ENCODE measurements at regions not wholly inside any gene's neighbourhood (a gene's known extent, or its start where the extent isn't known, plus 50 kb on each side); places are given as distances from the start of the nearest gene placed in this dataset.

DNA sequence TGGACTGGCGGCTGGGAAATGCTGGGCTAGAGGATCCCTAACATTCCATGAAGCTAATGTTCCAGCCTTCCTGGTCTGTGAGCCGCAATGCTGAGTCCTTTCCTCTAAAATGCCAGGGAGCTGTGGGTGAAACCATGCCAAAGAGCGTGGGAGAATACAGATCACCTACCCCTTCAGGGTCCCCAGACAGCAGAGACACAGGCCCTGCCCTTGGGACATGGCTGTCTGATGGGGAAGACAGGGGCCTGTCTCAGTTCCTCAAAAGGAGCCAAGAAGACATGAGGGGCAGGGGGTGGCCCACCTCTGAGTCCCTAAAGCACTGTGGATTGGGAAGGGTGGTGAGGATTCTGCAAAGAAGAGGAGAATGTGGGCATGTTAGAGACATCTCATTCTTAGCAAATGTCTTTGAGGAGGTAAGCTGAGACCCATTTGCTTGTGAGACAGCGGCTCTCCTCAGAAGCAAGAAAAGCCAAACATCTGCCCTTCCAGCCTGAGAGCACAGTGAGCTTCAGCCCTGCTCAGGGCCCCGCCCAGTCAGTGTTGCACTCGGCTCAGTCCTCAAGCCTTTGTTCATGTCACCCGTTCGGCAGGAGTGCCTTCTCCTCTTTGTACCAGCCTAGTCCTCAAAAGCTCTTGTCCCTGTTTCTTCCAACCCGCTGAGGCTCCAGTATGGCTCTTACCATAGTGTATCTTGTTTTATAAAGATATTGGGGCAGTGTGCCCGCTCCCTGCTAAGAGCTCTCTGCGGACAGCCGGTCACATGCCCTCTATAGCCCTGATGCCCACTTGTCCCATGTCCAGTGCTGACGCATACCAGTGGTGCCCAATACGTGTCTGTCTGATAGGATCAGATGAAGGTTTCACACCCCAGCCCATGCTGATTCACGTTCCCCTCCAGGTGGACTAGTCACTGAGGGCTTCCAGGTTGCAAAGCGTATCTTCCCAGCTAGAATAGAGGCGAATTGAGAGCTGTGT, 286.2 kb downstream of the CYP26B1 start:
- Histone ChIP-seq H3K36me3 (ENCODE audit: insufficient read depth, low read length) (no peaks in the 10 kb centered on the region), H3K79me2 (ENCODE audit: control insufficient read depth, insufficient read depth, low read length, unreplicated experiment) (no peaks in the 10 kb centered on the region), H3K4me3 (ENCODE audit: low read depth, low read length) (no peak overlapping the region)

DNA sequence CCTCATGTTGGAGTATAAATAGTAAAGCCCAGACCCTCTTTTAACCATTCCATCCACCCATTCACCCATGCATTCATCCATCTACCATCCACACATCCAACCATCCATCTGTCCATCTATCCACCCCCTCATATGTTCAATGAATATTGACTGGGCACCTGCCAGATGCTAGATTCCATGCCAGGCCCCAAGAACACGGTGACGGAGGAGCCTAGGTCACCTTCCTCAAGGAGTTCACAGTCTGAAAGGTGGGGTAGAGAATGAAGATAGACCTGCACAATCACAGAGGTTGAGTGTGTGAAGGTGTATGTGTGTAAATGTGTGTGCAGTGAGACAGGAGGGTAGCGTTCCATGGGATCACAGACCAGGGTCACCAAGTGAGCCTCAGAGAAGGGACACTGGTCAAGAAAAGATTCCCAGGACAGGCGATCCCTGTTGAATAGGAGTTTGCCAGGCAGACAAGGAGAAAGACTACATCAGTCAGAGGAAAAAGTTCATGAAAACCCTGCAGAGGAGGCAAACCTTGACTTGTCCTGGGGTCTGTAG, 287.2 kb downstream of the CYP26B1 start:
- Histone ChIP-seq H3K4me1 (ENCODE audit: control insufficient read depth, insufficient read depth, low read length, unreplicated experiment) (no peaks in the 10 kb centered on the region), H3K27ac (ENCODE audit: low read depth, low read length) (no peak overlapping the region), H3K27me3 (ENCODE audit: insufficient read depth, low read length) (peaks cover 64% of the 10 kb centered on the region), H3K79me2 (ENCODE audit: control insufficient read depth, insufficient read depth, low read length, unreplicated experiment) (no peaks in the 10 kb centered on the region), H3K36me3 (ENCODE audit: insufficient read depth, low read length) (no peaks in the 10 kb centered on the region), H3K4me3 (ENCODE audit: low read depth, low read length) (no peak overlapping the region), H2AFZ (ENCODE audit: low read length, unreplicated experiment) (no peak overlapping the region)

More for the DNA sequence above, 286.2 kb downstream of the CYP26B1 start:
- no peaks in the 10 kb centered on the region for H3K4me1 ChIP-seq (ENCODE audit: control insufficient read depth, insufficient read depth, low read length, unreplicated experiment)
- H3K27me3 ChIP-seq (ENCODE audit: insufficient read depth, low read length), result peaks cover 59% of the 10 kb centered on the region
- no peak overlapping the region for H3K27ac ChIP-seq (ENCODE audit: low read depth, low read length)
- no peak overlapping the region for H2AFZ ChIP-seq (ENCODE audit: low read length, unreplicated experiment)

DNA sequence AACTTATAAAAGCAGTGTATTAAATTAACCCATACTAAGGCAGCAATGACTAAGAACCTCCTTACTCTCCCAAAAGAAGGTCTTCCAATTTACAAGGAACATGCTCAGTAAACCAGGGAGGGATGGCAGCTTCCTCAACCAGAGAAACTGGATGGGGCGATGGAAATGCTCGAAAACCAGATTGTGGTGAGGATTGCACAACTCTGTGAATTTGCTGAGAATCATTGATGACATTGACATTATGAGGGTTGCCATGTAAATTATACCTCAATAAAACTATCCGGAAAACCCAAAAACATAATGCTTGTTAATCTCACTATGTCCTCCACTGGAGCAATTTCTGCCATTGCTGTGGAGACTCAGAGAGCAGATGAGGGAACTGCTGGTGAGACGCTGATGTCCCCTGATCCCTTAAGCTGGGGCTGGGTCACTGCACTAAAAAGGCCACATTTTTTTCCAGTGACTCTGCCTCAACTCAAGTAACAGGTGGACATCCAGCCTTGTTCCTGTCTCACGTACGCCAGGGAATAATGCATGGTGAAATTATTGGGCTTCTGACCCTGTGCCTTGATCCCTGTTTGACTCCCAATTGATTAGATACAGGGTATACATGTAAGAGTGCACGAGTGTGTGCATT, 288.3 kb downstream of the CYP26B1 start:
- no peak overlapping the region for H2AFZ ChIP-seq (ENCODE audit: low read length, unreplicated experiment)

DNA sequence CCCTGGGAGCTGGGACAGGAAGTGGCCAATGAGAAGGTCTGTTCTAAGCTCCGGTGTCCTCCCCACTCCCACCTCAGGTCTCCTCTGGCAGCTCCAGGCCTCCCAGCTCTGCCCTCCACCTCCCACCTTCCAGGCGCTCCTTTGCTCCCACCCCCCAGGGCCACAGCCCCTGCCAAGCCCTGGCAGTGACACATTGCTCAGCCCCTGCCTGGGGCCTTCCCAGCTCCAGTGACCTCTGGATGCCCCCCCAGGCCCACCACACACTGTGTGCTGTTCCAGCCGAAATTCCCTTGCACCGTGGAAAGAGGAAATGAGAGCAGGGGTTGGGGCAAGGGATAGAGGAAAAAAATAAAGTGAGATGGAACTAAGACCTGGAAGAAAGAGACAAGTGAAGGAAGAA, 289.6 kb downstream of the CYP26B1 start:
- Histone ChIP-seq H3K4me3 (ENCODE audit: low read depth, low read length) (no peak overlapping the region), H2AFZ (ENCODE audit: low read length, unreplicated experiment) (no peak overlapping the region), H3K4me1 (ENCODE audit: control insufficient read depth, insufficient read depth, low read length, unreplicated experiment) (no peaks in the 10 kb centered on the region), H3K27me3 (ENCODE audit: insufficient read depth, low read length) (peaks cover 83% of the 10 kb centered on the region), H3K79me2 (ENCODE audit: control insufficient read depth, insufficient read depth, low read length, unreplicated experiment) (no peaks in the 10 kb centered on the region), H3K27ac (ENCODE audit: low read depth, low read length) (no peak overlapping the region), H3K36me3 (ENCODE audit: insufficient read depth, low read length) (no peaks in the 10 kb centered on the region)

More for the DNA sequence above, 288.3 kb downstream of the CYP26B1 start:
- H3K36me3 ChIP-seq (ENCODE audit: insufficient read depth, low read length), result no peaks in the 10 kb centered on the region
- H3K4me3 ChIP-seq (ENCODE audit: low read depth, low read length), result no peak overlapping the region
- H3K4me1 ChIP-seq (ENCODE audit: control insufficient read depth, insufficient read depth, low read length, unreplicated experiment), result no peaks in the 10 kb centered on the region
- H3K79me2 ChIP-seq (ENCODE audit: control insufficient read depth, insufficient read depth, low read length, unreplicated experiment), result no peaks in the 10 kb centered on the region
- H3K27me3 ChIP-seq (ENCODE audit: insufficient read depth, low read length), result peaks cover 73% of the 10 kb centered on the region
- no peak overlapping the region for H3K27ac ChIP-seq (ENCODE audit: low read depth, low read length)

DNA sequence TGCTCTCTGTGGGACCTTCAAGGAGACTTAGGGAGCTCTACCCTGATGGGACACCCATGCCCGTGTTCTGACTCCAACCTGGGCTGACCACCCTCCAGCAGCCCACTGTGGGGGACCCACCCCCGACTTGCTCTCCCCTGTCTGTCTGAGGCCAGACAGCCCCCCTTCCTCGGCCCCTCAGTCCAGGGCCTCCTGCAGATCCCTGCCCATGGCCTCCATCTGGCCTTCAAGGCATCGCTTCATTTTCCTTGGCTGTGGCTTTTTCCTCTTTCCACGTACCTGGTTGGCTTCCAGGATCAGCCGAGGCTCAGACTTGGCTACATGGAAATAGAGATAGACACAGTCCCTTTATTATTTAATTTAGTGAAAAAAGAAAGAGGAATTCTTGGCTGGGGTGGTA, 290.0 kb downstream of the CYP26B1 start:
- H3K27ac ChIP-seq (ENCODE audit: low read depth, low read length), result no peak overlapping the region
- no peaks in the 10 kb centered on the region for H3K79me2 ChIP-seq (ENCODE audit: control insufficient read depth, insufficient read depth, low read length, unreplicated experiment)
- H3K36me3 ChIP-seq (ENCODE audit: insufficient read depth, low read length), result no peaks in the 10 kb centered on the region
- H3K4me1 ChIP-seq (ENCODE audit: control insufficient read depth, insufficient read depth, low read length, unreplicated experiment), result no peaks in the 10 kb centered on the region
- H3K27me3 ChIP-seq (ENCODE audit: insufficient read depth, low read length), result peaks cover 83% of the 10 kb centered on the region
- H2AFZ ChIP-seq (ENCODE audit: low read length, unreplicated experiment), result no peak overlapping the region
- H3K4me3 ChIP-seq (ENCODE audit: low read depth, low read length), result no peak overlapping the region

DNA sequence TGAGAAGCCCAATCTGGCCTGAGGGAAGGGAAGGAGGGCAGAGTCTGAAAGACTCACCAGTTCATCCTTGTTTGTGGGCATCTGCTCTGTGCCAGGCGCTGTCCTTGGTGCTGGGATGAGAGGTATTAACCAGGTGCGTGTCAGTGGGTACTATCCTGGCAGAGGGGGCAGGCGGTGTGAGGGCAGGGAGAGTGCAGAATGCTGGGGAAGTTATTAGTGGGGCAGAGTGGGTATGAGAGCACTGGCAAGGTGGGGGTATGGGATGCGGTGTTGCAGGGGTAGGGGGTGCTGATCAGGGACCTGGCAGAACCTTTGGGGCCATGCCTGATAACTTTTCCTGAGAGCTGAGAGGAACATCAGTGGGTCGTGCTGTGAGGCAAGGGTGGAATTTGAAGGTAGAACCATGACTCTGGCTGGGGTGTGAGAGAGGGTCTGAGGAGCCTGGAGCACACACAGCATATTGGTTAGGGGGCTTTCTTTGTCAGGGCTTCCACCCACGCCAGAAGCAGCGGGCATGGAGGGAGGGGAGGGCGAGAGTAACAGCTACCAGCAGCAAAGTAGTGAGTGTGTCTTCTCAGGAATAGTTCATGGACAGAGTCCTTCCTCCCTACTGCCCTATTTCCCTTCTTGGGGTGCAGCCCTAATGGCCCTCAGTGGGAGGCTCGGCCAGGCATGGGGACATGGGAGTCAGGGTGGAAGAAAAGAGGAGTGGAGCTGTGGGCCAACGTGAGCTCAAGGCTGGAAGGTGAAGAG, 290.7 kb downstream of the CYP26B1 start:
- Histone ChIP-seq H3K4me1 (ENCODE audit: control insufficient read depth, insufficient read depth, low read length, unreplicated experiment) (no peaks in the 10 kb centered on the region), H2AFZ (ENCODE audit: low read length, unreplicated experiment) (no peak overlapping the region), H3K27ac (ENCODE audit: low read depth, low read length) (no peak overlapping the region), H3K79me2 (ENCODE audit: control insufficient read depth, insufficient read depth, low read length, unreplicated experiment) (no peaks in the 10 kb centered on the region), H3K4me3 (ENCODE audit: low read depth, low read length) (no peak overlapping the region), H3K27me3 (ENCODE audit: insufficient read depth, low read length) (peaks cover 86% of the 10 kb centered on the region), H3K36me3 (ENCODE audit: insufficient read depth, low read length) (no peaks in the 10 kb centered on the region)

DNA sequence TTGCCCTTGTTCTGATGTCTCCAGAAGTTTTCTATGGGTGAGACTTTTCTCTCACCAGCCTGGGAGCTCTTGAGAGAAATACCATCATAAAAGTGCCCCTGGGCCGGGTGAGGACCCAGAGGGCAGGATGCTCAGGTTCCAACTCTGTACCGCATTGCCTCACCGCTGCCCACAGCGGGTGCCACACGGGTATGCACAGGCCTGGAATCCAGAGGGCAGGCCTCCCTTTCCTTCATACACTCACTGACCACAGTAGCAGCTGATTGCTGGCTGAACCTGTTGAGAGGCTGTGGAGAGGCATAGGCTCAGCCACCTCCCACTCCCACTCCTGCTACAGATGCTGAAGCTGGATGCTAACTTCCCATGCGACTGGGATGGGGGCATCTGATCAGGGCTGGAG, 293.8 kb downstream of the CYP26B1 start:
- no peak overlapping the region for H3K4me3 ChIP-seq (ENCODE audit: low read depth, low read length)
- no peaks in the 10 kb centered on the region for H3K36me3 ChIP-seq (ENCODE audit: insufficient read depth, low read length)
- peaks cover 65% of the 10 kb centered on the region for H3K27me3 ChIP-seq (ENCODE audit: insufficient read depth, low read length)
- H2AFZ ChIP-seq (ENCODE audit: low read length, unreplicated experiment), result no peak overlapping the region
- H3K4me1 ChIP-seq (ENCODE audit: control insufficient read depth, insufficient read depth, low read length, unreplicated experiment), result no peaks in the 10 kb centered on the region
- H3K79me2 ChIP-seq (ENCODE audit: control insufficient read depth, insufficient read depth, low read length, unreplicated experiment), result no peaks in the 10 kb centered on the region
- H3K27ac ChIP-seq (ENCODE audit: low read depth, low read length), result no peak overlapping the region

DNA sequence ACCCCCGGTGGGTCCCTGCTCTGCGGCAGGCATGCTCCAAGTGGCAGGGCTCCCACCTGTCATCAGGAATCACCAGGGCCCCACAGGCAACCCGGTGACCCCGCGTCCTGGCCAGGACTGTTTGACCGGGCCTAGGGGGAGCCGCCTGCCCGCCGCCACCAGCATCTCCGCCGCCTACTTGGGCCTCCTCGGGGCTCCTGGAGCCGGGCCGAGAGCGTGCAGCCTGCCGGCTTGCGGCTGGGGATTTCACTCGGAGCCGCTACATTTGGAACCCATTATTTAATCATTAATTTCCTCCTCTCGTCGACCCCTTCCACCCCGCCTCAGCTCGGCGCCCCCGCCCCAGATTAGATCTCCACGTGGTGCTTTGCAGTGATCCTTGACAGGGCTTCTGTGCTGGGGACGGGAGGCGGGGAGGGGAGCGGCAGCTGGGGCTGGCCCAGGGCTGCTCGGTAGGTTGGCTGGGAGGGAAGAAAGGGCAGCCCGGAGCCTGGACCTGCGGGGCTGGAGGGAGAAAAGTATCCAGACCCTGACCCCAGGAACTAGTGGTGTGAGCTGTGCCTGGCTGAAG, 295.4 kb downstream of the CYP26B1 start:
- H3K4me1 ChIP-seq (ENCODE audit: control insufficient read depth, insufficient read depth, low read length, unreplicated experiment), result no peaks in the 10 kb centered on the region

DNA sequence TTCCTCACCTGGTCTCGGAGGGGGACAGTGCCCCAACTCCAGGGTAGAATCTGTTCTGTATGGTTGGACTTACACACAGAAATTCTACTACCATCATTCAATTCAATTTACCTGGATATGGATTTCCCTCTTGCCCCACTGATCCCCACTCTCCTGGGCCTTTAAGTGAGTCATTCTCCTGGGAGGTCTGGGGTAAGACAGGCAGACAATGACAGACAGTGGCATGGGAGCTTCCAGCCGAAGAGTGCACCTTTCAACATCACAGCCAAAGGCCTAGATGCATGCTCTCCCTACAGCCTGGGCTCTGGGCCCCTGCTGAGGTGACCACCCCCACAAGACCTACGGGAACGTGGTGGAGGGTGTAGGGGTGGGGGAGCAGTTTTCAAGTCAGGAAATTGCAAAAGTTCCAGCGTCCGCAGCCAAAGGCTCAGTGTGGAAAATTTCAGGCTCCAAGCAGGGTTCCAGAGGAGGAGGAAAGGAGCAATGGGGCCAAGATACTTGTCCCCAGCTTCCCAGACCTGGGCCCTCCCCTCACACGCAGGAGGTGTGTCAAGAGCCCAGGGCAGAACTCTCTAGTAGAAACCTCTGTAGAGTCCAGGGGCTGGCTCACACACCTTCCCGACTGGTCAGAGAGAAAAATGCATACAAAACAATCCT, 296.4 kb downstream of the CYP26B1 start:
- Histone ChIP-seq H3K4me3 (ENCODE audit: low read depth, low read length) (no peak overlapping the region), H3K79me2 (ENCODE audit: control insufficient read depth, insufficient read depth, low read length, unreplicated experiment) (no peaks in the 10 kb centered on the region), H3K4me1 (ENCODE audit: control insufficient read depth, insufficient read depth, low read length, unreplicated experiment) (no peaks in the 10 kb centered on the region), H3K36me3 (ENCODE audit: insufficient read depth, low read length) (no peaks in the 10 kb centered on the region), H3K27ac (ENCODE audit: low read depth, low read length) (no peak overlapping the region), H3K27me3 (ENCODE audit: insufficient read depth, low read length) (peaks cover 46% of the 10 kb centered on the region), H2AFZ (ENCODE audit: low read length, unreplicated experiment) (no peak overlapping the region)

More for the DNA sequence above, 295.4 kb downstream of the CYP26B1 start:
- H2AFZ ChIP-seq (ENCODE audit: low read length, unreplicated experiment), result no peak overlapping the region
- no peaks in the 10 kb centered on the region for H3K36me3 ChIP-seq (ENCODE audit: insufficient read depth, low read length)
- no peak overlapping the region for H3K4me3 ChIP-seq (ENCODE audit: low read depth, low read length)
- H3K27ac ChIP-seq (ENCODE audit: low read depth, low read length), result no peak overlapping the region
- H3K27me3 ChIP-seq (ENCODE audit: insufficient read depth, low read length), result peaks cover 55% of the 10 kb centered on the region
- H3K79me2 ChIP-seq (ENCODE audit: control insufficient read depth, insufficient read depth, low read length, unreplicated experiment), result no peaks in the 10 kb centered on the region
